GM12874 (cell line): ENCODE measurements at regions not wholly inside any gene's neighbourhood (a gene's known extent, or its start where the extent isn't known, plus 50 kb on each side); places are given as distances from the start of the nearest gene placed in this dataset.

ENCODE experiments used
- TF ChIP-seq, protein P1 (sequence below): IDR thresholded peaks from 2 replicates; pipeline ENCODE4 v1.5.1; 2011; ENCODE audit warnings: low read depth, mild to moderate bottlenecking, control low read depth, low read length, moderate library complexity; ENCODE audit not compliant: insufficient read depth

DNA sequence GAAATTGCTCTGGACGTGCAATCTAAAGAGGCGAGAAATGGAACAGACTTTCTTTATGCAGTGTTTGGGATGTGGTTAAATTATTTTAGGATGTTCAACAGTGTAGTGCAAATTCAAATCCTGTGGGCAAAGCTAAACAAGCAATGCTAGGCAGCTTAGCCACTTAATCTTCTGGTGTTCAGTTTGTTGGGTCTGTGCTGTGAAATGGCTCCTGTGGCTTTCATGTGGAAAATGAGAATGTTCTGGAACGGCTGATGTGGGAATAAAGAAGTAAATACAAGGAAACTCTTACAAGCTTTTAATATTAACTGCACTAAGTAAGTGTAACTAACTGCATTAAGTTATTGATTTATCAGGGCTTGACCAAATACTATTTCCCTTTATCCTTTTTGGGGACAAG is 766.6 kb downstream of the ADGRL2 start:
- TF ChIP-seq, protein P1, sequence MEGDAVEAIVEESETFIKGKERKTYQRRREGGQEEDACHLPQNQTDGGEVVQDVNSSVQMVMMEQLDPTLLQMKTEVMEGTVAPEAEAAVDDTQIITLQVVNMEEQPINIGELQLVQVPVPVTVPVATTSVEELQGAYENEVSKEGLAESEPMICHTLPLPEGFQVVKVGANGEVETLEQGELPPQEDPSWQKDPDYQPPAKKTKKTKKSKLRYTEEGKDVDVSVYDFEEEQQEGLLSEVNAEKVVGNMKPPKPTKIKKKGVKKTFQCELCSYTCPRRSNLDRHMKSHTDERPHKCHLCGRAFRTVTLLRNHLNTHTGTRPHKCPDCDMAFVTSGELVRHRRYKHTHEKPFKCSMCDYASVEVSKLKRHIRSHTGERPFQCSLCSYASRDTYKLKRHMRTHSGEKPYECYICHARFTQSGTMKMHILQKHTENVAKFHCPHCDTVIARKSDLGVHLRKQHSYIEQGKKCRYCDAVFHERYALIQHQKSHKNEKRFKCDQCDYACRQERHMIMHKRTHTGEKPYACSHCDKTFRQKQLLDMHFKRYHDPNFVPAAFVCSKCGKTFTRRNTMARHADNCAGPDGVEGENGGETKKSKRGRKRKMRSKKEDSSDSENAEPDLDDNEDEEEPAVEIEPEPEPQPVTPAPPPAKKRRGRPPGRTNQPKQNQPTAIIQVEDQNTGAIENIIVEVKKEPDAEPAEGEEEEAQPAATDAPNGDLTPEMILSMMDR, result no peak

DNA sequence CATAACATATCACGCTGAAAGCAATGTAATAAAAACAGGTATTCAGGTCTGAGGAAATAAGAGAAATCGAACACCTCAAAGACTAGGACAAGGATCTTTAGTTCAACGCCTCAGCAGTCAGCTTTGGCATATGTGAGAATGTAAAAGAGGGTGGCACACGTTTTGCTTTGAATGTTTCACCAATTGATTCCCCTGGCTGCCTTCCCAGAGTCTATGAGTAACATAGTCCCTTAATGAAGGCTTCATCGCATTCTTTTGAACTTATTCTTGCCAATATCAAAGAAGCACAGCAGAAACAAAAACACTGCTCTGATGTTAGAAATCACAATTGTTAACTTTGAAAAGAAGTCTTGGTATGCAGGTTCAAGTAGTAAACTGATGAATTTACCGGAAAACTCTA is 764.8 kb downstream of the ADGRL2 start:
- TF ChIP-seq, protein P1, result no peak

DNA sequence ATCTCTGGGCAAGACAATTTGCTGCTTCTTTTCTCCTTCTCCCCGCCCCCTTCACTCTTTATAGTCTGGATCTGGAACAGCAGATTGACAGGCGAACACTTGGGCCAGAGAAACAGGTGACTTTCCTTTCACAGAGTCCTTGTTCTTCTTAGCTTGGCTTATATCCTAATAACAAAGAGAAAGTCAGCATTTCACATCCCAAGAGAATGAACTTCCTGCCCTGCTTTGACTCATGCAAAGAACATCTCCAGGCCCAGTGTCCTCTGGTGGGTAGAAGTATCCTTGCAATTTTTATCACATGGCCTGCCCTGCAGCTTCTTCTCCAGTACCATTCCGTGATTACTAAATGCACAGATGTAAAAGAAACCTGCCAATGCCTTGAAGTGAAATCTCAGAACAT is 764.4 kb downstream of the ADGRL2 start:
- TF ChIP-seq, protein P1, result no peak

DNA sequence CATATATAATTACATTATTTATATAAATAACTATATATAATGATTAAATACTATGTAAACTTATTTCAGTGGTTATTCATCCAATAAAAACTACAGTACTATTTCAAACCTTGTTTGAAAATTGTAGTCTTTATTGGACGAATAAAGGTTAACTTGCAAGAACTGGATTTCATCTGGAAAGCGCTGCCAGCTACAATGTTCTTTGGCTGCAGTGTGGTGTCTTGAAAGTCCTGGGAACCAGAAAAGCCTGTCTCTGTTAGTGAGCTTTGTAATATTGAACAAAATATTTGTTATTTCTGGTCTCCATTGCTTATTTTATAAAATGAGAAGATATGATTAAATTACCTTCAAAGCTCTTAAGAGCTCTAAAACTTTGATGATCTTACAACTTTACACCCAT is 763.6 kb downstream of the ADGRL2 start:
- TF ChIP-seq, protein P1, result no peak

DNA sequence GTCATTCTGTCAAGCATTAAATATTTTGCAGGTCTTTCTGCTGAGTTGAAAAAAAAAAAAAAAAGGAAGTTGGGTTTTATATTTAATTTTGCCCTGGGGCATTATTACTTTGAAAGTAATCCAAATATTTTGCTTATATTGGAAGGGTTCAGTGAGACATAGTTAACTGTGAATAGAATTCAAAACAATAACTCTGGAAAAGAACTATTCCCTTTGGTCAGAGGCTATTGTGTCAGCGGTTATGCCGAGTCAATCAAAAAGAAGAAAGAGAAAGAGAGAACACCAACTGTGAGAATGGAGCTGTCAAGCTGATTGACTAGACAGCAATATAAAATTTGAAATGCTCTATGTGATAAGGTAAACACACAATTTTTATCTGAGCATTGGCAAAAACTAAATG is 761.7 kb downstream of the ADGRL2 start:
- TF ChIP-seq, protein P1, result no peak

DNA sequence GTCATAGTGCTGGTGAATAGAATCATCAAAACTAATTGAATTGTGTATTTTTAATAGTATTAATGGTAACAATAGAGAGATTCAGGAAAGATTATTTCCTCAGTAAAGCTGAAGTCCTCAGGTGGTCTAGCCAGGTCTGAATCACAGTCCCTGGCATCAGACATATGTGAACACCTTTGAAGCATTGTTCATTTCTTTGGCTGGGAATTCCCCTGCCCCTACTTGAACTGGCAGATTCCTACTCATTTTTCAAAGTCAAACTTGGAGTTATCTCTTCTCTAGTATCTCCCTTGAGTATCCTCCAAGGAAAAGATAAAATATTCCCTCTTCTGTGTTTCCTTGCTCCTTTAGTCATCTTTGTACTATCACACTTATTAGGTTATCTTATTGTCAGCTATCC is 759.8 kb downstream of the ADGRL2 start:
- TF ChIP-seq, protein P1, result no peak

DNA sequence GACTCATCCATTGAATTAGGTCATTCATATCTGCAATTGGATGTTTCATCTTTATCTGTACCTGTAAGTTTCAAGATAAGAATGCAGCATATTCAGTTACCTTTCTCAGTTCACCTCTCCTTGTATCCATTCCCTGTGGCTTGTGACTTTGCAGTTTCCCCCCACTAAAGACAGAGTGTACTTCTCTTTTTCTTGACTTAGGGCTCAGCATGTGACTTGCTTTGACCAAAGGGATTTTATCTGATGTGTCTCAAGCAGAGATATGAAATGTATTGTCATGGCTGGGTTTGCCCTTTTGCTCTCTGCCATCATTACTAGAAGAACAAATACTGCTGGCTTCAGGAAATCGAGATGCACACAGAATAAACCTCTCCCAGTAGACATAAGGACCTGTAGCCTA is 754.8 kb downstream of the ADGRL2 start:
- TF ChIP-seq, protein P1, result no peak

DNA sequence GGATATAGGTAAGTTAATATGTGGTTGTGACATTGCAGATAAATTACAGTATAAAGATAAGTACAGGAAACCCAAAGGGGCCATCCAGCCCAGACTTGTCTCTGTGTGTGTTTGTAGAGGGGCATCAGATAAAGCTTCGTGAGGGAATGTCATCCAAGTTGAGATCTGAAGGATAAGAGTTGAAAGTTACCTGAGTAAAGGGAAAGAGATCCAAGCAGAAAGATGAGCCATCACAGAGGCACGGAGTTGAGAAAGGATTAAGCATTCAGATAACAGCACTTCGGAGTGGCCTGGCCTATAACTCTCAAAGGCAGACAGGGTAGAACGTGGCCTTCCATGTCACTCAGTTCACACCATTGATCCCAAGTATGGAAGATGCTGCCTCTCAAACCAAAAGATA is 749.1 kb downstream of the ADGRL2 start:
- TF ChIP-seq, protein P1, result no peak
